Heart left ventricle (tissue), 16 donors: ENCODE measurements at regions not wholly inside any gene's neighbourhood (a gene's known extent, or its start where the extent isn't known, plus 50 kb on each side); places are given as distances from the start of the nearest gene placed in this dataset.

Experiments
- ATAC-seq, 4 donors: fragments of 200-7000 bp; cut with Tn5 transposase; one replicate each; pipeline ENCODE4 v1.9.1; 2020 to 2022; ENCODE audit warnings: moderate library complexity in 4 of 4, mild to moderate bottlenecking in 3 of 4, moderate number of reproducible peaks in 1 of 4
- DNase-seq, 5 donors: peaks; one replicate each; pipeline ENCODE4 v3.0.0-alpha.2; 2020
- H3K27ac ChIP-seq, 12 donors: fragments of 200-600 bp; sonication (generic) in 4 of 12; one replicate each; pipeline versions ENCODE4 v1.5.0 to v1.8.0; 2016 to 2022; ENCODE audit warnings: mild to moderate bottlenecking in 2 of 12
- H3K27me3 ChIP-seq, 9 donors: fragments of 200-600 bp; sonication (generic) in 2 of 9; one replicate each; pipeline versions ENCODE4 v1.5.1 to v1.8.0; 2016 to 2022; ENCODE audit warnings: mild to moderate bottlenecking in 3 of 9
- H3K36me3 ChIP-seq, 9 donors: fragments of 200-600 bp; sonication (generic) in 2 of 9; one replicate each; pipeline versions ENCODE4 v1.5.0 to v1.8.0; 2018 to 2022; ENCODE audit warnings: mild to moderate bottlenecking in 2 of 9
- H3K4me1 ChIP-seq, 12 donors: fragments of 200-600 bp; sonication (generic) in 4 of 12; one replicate each; pipeline versions ENCODE4 v1.5.0 to v1.8.0; 2016 to 2022; ENCODE audit warnings: mild to moderate bottlenecking in 3 of 12
- H3K4me3 ChIP-seq, 12 donors: fragments of 200-600 bp; sonication (generic) in 4 of 12; one replicate each; pipeline versions ENCODE4 v1.5.0 to v1.8.0; 2017 to 2022; ENCODE audit warnings: mild to moderate bottlenecking in 9 of 12, moderate library complexity in 4 of 12
- H3K9me3 ChIP-seq, 12 donors: fragments of 200-600 bp; sonication (generic) in 4 of 12; one replicate each; pipeline versions ENCODE4 v1.5.0 to v1.8.0; 2016 to 2022; ENCODE audit warnings: mild to moderate bottlenecking in 1 of 12
- POLR2A ChIP-seq, 2 donors: fragments of 450-650 bp; IDR thresholded peaks; one replicate each; pipeline ENCODE4 v1.6.1; 2017; ENCODE audit warnings: antibody characterized with exemption in 2 of 2, mild to moderate bottlenecking in 2 of 2, moderate library complexity in 2 of 2
- WGBS, 4 donors: extraction: QIAGEN DNeasy Blood & Tissue Kit in 2 of 4; methylation state at CpG; one replicate each; pipeline versions ENCODE4 v1.1.5 to v1.1.7; 2013 to 2018; 5-methylcytosine and 5-hydroxymethylcytosine counted together
- intact Hi-C, 10 donors: fragments of 100-400 bp; cut with DNase I; formaldehyde crosslinking; loops; one replicate each; pipeline versions ENCODE4 v1.11.1 to v1.14.2; 2022
- TF ChIP-seq, protein P1 (sequence below), 12 donors: fragments of 200-600 bp; sonication (generic) in 4 of 12; IDR thresholded peaks; one replicate each; pipeline versions ENCODE4 v1.5.0 to v1.8.0; 2018 to 2022; ENCODE audit warnings: antibody characterized with exemption in 12 of 12, mild to moderate bottlenecking in 5 of 12
- donor health status: ischemic (EF 13 %, LVEDD 7.1; RV severe dilation, severe dysfunction).
- donor health status: healthy with polysubstance abuse.
- donor health status: DM: no; HTN: yes; CAD: no.
- donor health status: DM: no; HTN: no; CAD: no.
- donor health status: ischemic (EF 25% LVEDD 6.9; RV normal size, moderate dysfunction).
- donor health status: ischemic (EF 25% LVEDD 5.7; RV mildly dilated, moderate dysfunction).
- donor health status: healthy.
- donor health status: DM: yes; HTN: yes; CAD: no.
- donor health status: ischemic (EF 35%, LVEDD 5.7; RV mildly dilated, moderate dysfunction).
- donor health status: nonischemic (EF 11% LVEDD 7.7; RV severe dilation, severe dysfunction).
- donor health status: DM: yes; HTN: yes; CAD: no.
- donor health status: PGD.
- donor health status: ischemic (EF 29% LVEDD 5.4; RV normal size, mild dysfunction).
- donor health status: nonischemic (EF 23%, LVEDD 6.1; RV moderate dilation, normal function).

DNA sequence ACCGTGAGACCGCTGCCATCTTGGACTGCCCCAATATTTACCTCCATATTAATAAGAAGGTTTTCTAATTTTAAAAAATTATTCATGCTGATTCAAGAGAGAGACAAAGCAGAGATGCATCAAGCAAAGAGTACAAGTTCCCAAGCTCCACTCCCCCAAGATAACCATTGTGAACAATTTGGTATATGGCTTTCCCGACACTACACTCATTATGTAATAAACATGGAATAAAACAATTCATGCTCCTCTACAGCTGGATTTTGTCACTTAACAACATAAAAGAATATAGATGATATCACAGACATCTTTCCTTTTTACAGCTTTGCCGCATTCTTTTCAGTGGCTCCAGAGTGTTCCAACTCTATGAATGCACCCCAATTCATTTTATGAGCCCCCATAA, 307.6 kb downstream of the FGFR2 start:
- no peaks in the 10 kb centered on the region for H3K36me3 ChIP-seq
- intact Hi-C loops = no loop called here
- ATAC-seq = no peak
- peaks cover 0 to 38% (median 0%) of the 10 kb centered on the region in 9 donors for H3K27me3 ChIP-seq
- no peaks in the 10 kb centered on the region for H3K9me3 ChIP-seq
- no peak for TF ChIP-seq POLR2A (IDR thresholded peaks at IDR 0.05)
- TF ChIP-seq, protein P1, sequence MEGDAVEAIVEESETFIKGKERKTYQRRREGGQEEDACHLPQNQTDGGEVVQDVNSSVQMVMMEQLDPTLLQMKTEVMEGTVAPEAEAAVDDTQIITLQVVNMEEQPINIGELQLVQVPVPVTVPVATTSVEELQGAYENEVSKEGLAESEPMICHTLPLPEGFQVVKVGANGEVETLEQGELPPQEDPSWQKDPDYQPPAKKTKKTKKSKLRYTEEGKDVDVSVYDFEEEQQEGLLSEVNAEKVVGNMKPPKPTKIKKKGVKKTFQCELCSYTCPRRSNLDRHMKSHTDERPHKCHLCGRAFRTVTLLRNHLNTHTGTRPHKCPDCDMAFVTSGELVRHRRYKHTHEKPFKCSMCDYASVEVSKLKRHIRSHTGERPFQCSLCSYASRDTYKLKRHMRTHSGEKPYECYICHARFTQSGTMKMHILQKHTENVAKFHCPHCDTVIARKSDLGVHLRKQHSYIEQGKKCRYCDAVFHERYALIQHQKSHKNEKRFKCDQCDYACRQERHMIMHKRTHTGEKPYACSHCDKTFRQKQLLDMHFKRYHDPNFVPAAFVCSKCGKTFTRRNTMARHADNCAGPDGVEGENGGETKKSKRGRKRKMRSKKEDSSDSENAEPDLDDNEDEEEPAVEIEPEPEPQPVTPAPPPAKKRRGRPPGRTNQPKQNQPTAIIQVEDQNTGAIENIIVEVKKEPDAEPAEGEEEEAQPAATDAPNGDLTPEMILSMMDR (IDR thresholded peaks at IDR 0.05) = no peak
- DNase-seq = no peak
- H3K4me1 ChIP-seq = no peaks in the 10 kb centered on the region
- no peak overlapping the region for H3K4me3 ChIP-seq
- 92 to 96% (median 95%) methylated on average over 4 of the region's 4 CpGs for WGBS, 4 donors
- no peak overlapping the region for H3K27ac ChIP-seq

DNA sequence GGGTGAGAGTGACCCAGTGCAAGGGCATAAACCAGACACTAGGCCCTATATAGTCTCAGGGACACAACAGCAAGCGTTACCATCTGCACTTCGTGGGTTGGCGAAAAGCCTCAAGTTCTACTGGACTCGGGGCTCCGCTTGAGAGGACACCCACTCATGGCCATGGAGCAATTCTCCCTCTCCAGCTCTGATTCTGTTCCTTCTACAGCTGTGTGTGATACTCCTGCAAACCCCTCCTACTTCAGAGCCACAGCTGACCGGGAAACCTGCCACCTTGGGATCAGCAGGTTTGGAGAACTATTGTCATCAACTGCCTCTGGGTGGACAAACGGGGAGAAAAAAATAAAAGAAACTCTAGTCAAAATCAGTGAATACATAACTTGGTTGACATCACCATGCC, 306.9 kb downstream of the FGFR2 start:
- intact Hi-C loops = no loop called here
- no peak for DNase-seq
- peaks cover 0 to 33% (median 0%) of the 10 kb centered on the region in 9 donors for H3K27me3 ChIP-seq
- no peak overlapping the region for H3K27ac ChIP-seq
- WGBS, 4 donors = 79 to 87% (median 85%) methylated on average over 7 of the region's 7 CpGs
- no peaks in the 10 kb centered on the region for H3K36me3 ChIP-seq
- H3K4me3 ChIP-seq = no peak overlapping the region
- no peak for TF ChIP-seq POLR2A (IDR thresholded peaks at IDR 0.05)
- H3K4me1 ChIP-seq = no peaks in the 10 kb centered on the region
- H3K9me3 ChIP-seq = no peaks in the 10 kb centered on the region
- ATAC-seq = no peak

DNA sequence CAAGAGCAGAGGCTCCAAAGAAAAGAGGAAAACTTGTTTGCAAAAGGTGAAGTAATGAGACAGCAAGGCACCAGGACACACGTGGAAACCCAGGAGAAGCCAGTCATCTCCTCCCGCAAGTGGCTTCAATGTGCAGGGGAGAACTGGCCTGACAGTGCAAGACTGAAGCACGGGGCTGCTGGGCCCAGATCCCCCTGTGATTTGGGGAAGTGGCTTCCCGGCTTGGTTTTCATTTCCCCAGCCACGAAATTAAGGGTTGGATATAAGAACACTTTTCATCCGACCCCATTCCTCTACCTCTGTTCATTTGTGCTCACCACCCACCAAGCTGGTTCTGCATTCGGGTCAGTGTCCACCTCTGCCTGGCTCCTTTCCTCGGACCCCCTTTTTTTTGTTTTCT, 306.4 kb downstream of the FGFR2 start:
- Histone ChIP-seq H3K27me3 (peaks cover 0 to 33% (median 0%) of the 10 kb centered on the region in 9 donors), H3K4me1 (no peaks in the 10 kb centered on the region), H3K9me3 (no peaks in the 10 kb centered on the region), H3K27ac (peak overlapping the region in 1 of 12 donors; percentile 38), H3K36me3 (no peaks in the 10 kb centered on the region), H3K4me3 (no peak overlapping the region)
- ATAC-seq (no peak), DNase-seq (no peak)
- no peak for TF ChIP-seq POLR2A (IDR thresholded peaks at IDR 0.05)
- TF ChIP-seq, protein P1 (IDR thresholded peaks at IDR 0.05) = no peak
- intact Hi-C loops = no loop called here
- 56 to 64% (median 61%) methylated on average over 8 of the region's 8 CpGs for WGBS, 4 donors

DNA sequence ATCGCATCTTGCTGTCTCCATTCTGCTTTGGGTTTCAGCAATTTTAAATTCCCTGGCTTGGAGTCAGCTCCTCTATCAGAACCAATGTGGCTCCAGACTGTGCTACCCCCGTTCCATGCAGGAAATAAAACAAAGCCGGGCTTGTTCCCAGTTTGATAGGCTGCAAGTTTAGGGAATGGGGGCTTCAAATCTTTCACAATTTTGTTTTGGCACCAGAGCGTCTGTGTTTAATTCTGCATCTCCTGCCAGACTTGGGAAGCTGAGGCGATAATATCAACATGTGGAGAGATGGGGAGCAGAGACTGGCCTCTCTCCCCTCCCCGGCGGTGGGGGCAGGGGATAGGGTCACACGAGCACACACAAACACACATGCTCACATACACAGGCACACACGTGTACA, 305.9 kb downstream of the FGFR2 start:
- TF ChIP-seq, protein P1 (IDR thresholded peaks at IDR 0.05) = no peak
- TF ChIP-seq POLR2A (IDR thresholded peaks at IDR 0.05) = no peak
- no peaks in the 10 kb centered on the region for H3K9me3 ChIP-seq
- DNase-seq (no peak), ATAC-seq (no peak)
- H3K4me3 ChIP-seq = no peak overlapping the region
- WGBS, 4 donors = 53 to 64% (median 61%) methylated on average over 9 of the region's 9 CpGs
- H3K27ac ChIP-seq = peak overlapping the region in 1 of 12 donors; percentile 38
- H3K4me1 ChIP-seq = no peaks in the 10 kb centered on the region
- no peaks in the 10 kb centered on the region for H3K36me3 ChIP-seq
- intact Hi-C loops = no loop called here
- peaks cover 0 to 33% (median 0%) of the 10 kb centered on the region in 9 donors for H3K27me3 ChIP-seq

DNA sequence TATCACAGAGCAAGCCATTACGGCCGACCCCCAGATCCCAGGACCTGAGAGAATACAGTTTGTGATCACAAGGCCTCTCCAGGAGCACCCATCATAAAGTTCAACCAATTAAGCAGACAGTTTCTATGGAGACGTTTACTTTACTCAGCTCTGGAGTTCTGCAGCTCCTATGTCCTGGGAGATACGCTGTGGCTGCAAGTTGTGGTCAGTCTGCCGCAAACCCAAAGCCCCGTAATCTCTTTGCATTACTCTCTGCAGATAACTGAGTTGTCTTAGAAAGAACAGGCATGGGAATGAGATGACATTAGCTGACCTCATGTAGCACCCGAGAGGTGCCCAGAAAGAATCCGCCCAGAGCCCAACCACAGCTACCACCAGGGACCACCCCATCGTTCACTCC, 305.1 kb downstream of the FGFR2 start:
- WGBS, 4 donors = 51 to 73% (median 56%) methylated on average over 9 of the region's 9 CpGs
- intact Hi-C loops = no loop called here
- no peak overlapping the region for H3K4me3 ChIP-seq
- ATAC-seq (no peak), DNase-seq (no peak)
- H3K9me3 ChIP-seq = no peaks in the 10 kb centered on the region
- no peak for TF ChIP-seq POLR2A (IDR thresholded peaks at IDR 0.05)
- TF ChIP-seq, protein P1 (IDR thresholded peaks at IDR 0.05) = no peak
- peaks cover 0 to 32% (median 0%) of the 10 kb centered on the region in 9 donors for H3K27me3 ChIP-seq
- H3K27ac ChIP-seq = peak overlapping the region in 1 of 12 donors; percentile 17
- H3K4me1 ChIP-seq = no peaks in the 10 kb centered on the region
- H3K36me3 ChIP-seq = no peaks in the 10 kb centered on the region
